IMR-90 (cell line): ENCODE measurements at regions not wholly inside any gene's neighbourhood (a gene's known extent, or its start where the extent isn't known, plus 50 kb on each side); places are given as distances from the start of the nearest gene placed in this dataset.

Source experiments
- BHLHE40 ChIP-seq: fragments of 150-350 bp; IDR thresholded peaks from 2 replicates; pipeline ENCODE4 v1.6.1; 2016; ENCODE audit warnings: mild to moderate bottlenecking, low read depth, low read length
- CHD1 ChIP-seq: IDR thresholded peaks from 2 replicates; pipeline ENCODE4 v1.6.1; 2012; ENCODE audit warnings: low read depth, low read length, improper control_type of control experiment
- FOS ChIP-seq: fragments of 150-350 bp; IDR thresholded peaks from 2 replicates; pipeline ENCODE4 v1.6.1; 2016; ENCODE audit warnings: low read depth, low read length
- MAFK ChIP-seq: IDR thresholded peaks from 2 replicates; pipeline ENCODE4 v1.6.1; 2012; ENCODE audit warnings: low read depth, low read length, improper control_type of control experiment
- MAZ ChIP-seq: IDR thresholded peaks from 2 replicates; pipeline ENCODE4 v1.6.1; 2012; ENCODE audit warnings: low read depth, mild to moderate bottlenecking, low read length, improper control_type of control experiment, moderate library complexity, borderline replicate concordance
- MXI1 ChIP-seq: IDR thresholded peaks from 2 replicates; pipeline ENCODE4 v1.6.1; 2012; ENCODE audit warnings: low read depth, mild to moderate bottlenecking, low read length, moderate library complexity, borderline replicate concordance
- POLR2A ChIP-seq: IDR thresholded peaks from 2 replicates; pipeline ENCODE4 v1.6.1; 2012; ENCODE audit warnings: mild to moderate bottlenecking, low read depth, low read length
- RAD21 ChIP-seq: IDR thresholded peaks from 2 replicates; pipeline ENCODE4 v1.6.1; 2012; ENCODE audit warnings: low read length, improper control_type of control experiment
- RCOR1 ChIP-seq: IDR thresholded peaks from 2 replicates; pipeline ENCODE4 v1.6.1; 2012; ENCODE audit warnings: mild to moderate bottlenecking, low read length, improper control_type of control experiment; ENCODE audit not compliant: insufficient replicate concordance
- TF ChIP-seq, protein P1 (sequence below): conservative IDR thresholded peaks from 2 replicates; pipeline ENCODE4 v1.5.1; 2012; ENCODE audit warnings: mild to moderate bottlenecking, low read depth, low read length, improper control_type of control experiment
- TF ChIP-seq, protein P2 (sequence below): fragments of 150-350 bp; IDR thresholded peaks from 2 replicates; pipeline ENCODE4 v1.6.1; 2017; ENCODE audit warnings: mild to moderate bottlenecking, antibody characterized with exemption, low read length, low read depth

DNA sequence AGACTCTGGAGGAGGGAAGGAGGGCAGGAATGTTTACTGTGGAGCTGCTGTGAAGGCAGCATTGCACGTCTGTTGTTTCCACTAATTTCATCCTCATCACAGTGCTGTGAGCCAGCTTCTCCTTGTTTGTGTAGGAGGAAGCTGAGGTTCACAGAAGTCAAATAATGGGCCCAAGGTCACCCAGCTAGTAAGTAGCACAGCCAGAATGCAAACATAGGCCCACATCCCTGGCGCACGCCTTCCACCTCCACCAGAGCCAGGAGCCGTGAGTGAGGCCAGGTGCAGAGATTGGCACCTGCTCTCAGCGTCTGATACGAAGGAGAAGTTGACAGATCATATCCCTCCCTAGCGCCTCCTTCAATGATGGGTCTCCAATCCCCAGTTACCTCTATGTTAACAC lies 93.6 kb downstream of the HTR5A start:
- TF ChIP-seq, protein P1, sequence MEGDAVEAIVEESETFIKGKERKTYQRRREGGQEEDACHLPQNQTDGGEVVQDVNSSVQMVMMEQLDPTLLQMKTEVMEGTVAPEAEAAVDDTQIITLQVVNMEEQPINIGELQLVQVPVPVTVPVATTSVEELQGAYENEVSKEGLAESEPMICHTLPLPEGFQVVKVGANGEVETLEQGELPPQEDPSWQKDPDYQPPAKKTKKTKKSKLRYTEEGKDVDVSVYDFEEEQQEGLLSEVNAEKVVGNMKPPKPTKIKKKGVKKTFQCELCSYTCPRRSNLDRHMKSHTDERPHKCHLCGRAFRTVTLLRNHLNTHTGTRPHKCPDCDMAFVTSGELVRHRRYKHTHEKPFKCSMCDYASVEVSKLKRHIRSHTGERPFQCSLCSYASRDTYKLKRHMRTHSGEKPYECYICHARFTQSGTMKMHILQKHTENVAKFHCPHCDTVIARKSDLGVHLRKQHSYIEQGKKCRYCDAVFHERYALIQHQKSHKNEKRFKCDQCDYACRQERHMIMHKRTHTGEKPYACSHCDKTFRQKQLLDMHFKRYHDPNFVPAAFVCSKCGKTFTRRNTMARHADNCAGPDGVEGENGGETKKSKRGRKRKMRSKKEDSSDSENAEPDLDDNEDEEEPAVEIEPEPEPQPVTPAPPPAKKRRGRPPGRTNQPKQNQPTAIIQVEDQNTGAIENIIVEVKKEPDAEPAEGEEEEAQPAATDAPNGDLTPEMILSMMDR, result no peak
- no peak for TF ChIP-seq POLR2A
- TF ChIP-seq RAD21, result no peak
- no peak for TF ChIP-seq MXI1
- TF ChIP-seq MAFK, result no peak
- no peak for TF ChIP-seq RCOR1
- TF ChIP-seq, protein P2, sequence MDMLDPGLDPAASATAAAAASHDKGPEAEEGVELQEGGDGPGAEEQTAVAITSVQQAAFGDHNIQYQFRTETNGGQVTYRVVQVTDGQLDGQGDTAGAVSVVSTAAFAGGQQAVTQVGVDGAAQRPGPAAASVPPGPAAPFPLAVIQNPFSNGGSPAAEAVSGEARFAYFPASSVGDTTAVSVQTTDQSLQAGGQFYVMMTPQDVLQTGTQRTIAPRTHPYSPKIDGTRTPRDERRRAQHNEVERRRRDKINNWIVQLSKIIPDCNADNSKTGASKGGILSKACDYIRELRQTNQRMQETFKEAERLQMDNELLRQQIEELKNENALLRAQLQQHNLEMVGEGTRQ, result no peak
- TF ChIP-seq FOS, result no peak
- no peak for TF ChIP-seq CHD1
- no peak for TF ChIP-seq BHLHE40
- no peak for TF ChIP-seq MAZ
